Activated naive CD8-positive, alpha-beta T cell treated with anti-CD3 and anti-CD28 coated beads, Interleukin-2, amount 50 U/mL, for 24 hours (primary cell): ENCODE measurements at regions not wholly inside any gene's neighbourhood (a gene's known extent, or its start where the extent isn't known, plus 50 kb on each side); places are given as distances from the start of the nearest gene placed in this dataset.

Source experiments
- ATAC-seq: fragments of 150-1000 bp; cut with Tn5 transposase; one replicate; pipeline ENCODE4 v1.10.0; 2021
- DNase-seq: peaks from one replicate; pipeline ENCODE4 v3.0.0; 2021
- H3K27ac Mint-ChIP-seq: one replicate; pipeline ENCODE4 v1.8.0; 2021; ENCODE audit warnings: mild to moderate bottlenecking, mixed read lengths
- H3K27me3 Mint-ChIP-seq: one replicate; pipeline ENCODE4 v1.8.0; 2021; ENCODE audit warnings: mixed read lengths
- H3K36me3 Mint-ChIP-seq: one replicate; pipeline ENCODE4 v1.8.0; 2021; ENCODE audit warnings: low read depth, mixed read lengths
- H3K4me1 Mint-ChIP-seq: one replicate; pipeline ENCODE4 v1.8.0; 2021; ENCODE audit warnings: mixed read lengths
- H3K4me3 Mint-ChIP-seq: one replicate; pipeline ENCODE4 v1.8.0; 2021; ENCODE audit warnings: mild to moderate bottlenecking, moderate library complexity, mixed read lengths
- H3K9me3 Mint-ChIP-seq: one replicate; pipeline ENCODE4 v1.8.0; 2021; ENCODE audit warnings: mixed read lengths

DNA sequence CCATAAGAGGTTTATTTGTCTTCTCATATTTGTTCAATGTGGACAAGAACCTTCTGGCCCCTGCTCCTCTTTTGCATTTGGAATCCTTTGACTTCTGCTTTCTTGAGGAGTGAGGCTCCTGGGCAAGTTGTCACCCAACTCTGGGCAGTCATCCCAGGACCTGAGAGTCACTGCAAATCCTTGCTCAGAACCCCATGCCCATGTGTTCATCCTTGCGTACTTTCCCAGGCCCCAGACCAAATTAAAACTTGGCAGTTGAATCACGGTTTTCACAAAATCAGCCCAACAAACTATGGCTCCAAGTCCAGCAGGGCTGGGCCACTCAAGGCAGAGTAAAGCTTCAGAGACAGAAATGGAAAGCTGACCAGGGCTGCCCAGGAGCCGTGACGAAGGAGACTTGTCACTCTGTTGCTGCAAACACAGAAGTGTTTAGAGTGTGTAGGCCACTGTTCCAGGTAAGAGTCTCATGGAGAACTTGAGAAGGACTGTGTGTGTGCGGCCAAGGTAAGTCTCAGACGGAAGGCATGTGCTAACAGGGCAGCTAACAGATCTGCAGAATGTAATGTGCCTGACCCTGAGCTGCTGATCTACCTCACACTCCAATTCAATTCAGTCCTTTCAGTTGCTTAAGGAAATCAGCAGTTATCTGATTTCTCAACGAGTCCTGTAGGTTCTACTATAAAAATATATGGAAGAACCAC, 549.4 kb upstream of the HS6ST1 start:
- DNase-seq (no peak), ATAC-seq (no peak)
- Mint-ChIP-seq H3K27ac (no peak overlapping the region), H3K4me3 (no peak overlapping the region), H3K9me3 (no peaks in the 10 kb centered on the region), H3K27me3 (no peaks in the 10 kb centered on the region), H3K4me1 (no peaks in the 10 kb centered on the region), H3K36me3 (no peaks in the 10 kb centered on the region)

DNA sequence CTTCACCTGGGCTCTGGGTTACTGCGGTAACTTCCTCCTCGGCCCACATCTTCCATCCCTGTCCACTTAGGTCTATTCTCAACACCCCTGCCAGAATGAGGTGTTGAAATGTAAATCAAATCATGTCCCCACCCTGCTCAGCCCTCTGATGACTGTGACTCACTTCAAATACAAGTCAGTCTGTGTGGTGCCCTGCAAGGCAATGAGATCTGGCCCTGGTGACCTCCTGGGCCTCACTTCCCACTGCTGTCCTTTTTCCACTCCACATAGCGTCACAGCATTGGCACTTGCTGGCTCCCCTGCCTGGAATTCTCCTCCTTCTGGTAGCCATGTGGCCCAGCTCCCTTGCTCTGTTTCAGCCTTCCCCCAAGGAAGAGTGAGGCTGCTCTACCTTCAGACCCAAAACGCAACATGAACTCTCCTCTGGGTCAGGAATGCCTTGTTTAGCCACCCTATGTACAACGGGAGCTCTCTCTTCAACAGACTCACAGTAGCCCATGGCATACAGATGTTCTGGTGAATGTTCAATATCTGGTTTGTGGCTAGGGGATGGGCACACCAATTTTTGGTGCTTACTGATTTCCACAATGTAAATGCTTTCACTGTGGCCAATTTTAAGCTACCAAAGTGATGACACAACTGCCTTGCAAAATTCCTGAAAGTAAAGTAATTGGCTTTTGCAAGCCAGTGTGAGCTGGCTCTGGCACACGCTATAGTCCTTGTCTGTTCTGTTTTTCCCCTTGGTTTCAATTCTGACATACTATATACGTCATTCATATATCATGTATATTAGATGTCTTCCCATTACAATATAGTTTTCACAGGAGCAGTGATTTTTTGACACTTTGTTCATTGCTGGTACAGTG, 550.3 kb upstream of the HS6ST1 start:
- no peaks in the 10 kb centered on the region for H3K4me1 Mint-ChIP-seq
- DNase-seq (no peak), ATAC-seq (no peak)
- H3K9me3 Mint-ChIP-seq = no peaks in the 10 kb centered on the region
- no peaks in the 10 kb centered on the region for H3K27me3 Mint-ChIP-seq
- no peaks in the 10 kb centered on the region for H3K36me3 Mint-ChIP-seq
- no peak overlapping the region for H3K27ac Mint-ChIP-seq
- H3K4me3 Mint-ChIP-seq = no peak overlapping the region

DNA sequence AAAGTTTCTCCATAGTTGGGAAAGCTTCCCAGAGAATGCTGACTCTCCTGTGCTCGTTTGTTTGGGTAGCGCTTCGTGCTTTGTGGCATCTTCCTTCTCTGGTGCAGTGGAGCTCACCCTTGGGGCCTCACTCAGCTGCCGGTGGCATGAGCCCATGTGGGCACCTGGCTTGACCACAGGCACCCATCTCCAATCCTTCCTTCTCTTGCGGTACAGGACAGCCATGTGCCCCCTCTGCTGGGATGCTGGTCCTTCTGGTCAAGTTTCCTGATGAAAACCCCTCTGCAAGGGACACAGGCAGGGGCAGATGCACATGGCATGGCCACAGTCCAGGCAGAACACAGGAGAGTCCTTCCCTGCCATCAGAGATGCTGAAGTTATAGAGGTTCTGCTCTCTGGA, 555.9 kb upstream of the HS6ST1 start:
- Mint-ChIP-seq H3K9me3 (no peaks in the 10 kb centered on the region), H3K36me3 (no peaks in the 10 kb centered on the region), H3K27ac (no peak overlapping the region), H3K4me1 (no peaks in the 10 kb centered on the region), H3K27me3 (no peaks in the 10 kb centered on the region), H3K4me3 (no peak overlapping the region)
- no peak for ATAC-seq
- no peak for DNase-seq

DNA sequence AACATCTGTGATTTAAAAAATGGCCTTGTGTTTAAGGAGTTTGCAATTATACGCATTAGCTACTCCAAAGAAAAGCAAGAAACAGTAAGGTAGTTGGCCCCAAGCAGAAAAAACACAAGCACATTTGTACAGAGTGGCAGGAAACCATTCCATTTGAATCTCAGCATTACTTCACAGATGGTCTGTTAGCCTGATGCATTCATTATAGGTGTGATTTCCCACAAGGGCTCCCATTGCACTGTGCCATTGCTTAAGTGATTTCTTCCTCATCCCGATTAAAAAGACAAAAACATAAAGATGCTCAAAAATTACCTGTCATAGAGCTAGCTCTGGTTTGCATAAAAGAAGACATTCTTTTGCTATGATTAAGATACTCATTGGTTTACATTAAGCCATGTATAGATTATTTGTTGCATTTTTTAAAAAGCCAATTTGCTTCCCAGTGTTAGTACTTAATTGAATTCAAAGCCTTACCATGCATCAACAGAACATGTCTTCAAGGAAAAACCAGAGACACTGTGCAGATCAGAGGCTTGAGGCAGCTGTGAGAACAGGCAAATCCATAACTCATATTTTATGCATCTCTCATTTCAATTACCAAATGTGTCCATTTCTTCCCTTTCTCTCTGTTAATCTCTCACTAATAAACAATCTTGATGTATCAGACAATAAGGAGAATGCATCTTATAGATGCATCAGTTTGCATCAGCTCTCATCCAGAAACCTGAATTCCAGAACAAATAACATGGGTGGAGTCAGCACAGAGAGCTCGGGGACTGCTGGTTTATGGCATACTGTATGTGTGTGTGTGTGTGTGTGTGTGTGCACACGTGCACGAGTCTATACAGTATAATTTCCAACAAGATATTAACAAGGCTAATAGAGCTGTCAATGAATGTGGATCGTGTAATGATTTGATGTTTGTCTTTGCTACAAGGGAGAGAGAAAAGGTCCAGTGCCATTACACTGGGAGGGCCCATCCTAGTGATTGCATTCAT, 558.6 kb upstream of the HS6ST1 start:
- Mint-ChIP-seq H3K4me1 (no peaks in the 10 kb centered on the region), H3K4me3 (no peak overlapping the region), H3K27me3 (peaks cover 4% of the 10 kb centered on the region), H3K36me3 (no peaks in the 10 kb centered on the region), H3K9me3 (peaks cover 4% of the 10 kb centered on the region), H3K27ac (no peak overlapping the region)
- no peak for ATAC-seq
- DNase-seq = no peak

DNA sequence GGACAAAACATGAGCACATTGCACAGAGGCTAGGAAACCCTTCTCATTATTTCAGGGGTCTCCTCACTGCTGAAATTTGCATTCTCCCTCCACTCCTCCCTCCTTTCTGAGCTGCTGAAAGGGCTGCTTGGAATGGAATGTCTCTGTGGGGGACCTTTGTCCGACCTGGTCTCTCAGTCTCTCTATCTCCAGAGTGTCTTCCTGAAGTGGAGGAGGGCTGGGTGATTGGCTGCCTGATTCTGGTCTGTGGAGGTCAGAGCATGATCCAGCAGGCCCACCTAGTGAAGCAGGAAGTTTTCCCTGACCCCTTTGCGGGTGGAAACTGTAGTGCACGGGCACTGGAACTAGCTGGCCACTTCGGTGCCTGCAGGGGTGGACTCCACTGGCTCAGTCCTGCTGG, 560.5 kb upstream of the HS6ST1 start:
- Mint-ChIP-seq H3K4me3 (no peak overlapping the region), H3K27ac (no peak overlapping the region)
- no peak for ATAC-seq

DNA sequence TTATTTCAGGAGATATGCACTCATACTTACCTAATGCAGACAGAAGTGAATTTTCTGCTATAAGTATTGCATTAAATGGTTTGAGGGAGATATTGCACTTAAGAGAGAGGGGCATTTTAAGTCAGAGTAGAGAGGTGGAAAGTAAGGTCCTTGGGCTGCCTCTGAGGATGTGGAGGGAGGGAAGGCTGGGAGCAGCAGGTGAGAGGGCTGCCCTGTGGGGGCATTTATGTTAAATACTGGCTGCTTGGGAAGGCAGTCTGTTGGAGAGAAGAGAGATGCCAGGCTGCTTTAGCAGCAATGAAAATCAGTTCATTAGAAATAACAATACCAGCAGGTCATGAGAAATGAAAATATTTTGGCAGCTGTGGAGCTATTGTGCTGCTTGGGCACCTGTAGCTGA, 576.2 kb upstream of the HS6ST1 start:
- ATAC-seq (no peak), DNase-seq (no peak)
- no peaks in the 10 kb centered on the region for H3K27me3 Mint-ChIP-seq
- H3K4me3 Mint-ChIP-seq = no peak overlapping the region
- H3K9me3 Mint-ChIP-seq = no peaks in the 10 kb centered on the region
- no peak overlapping the region for H3K27ac Mint-ChIP-seq
- H3K36me3 Mint-ChIP-seq = no peaks in the 10 kb centered on the region
- H3K4me1 Mint-ChIP-seq = no peaks in the 10 kb centered on the region

More for the DNA sequence above, 560.5 kb upstream of the HS6ST1 start:
- Mint-ChIP-seq H3K27me3 (peaks cover 4% of the 10 kb centered on the region), H3K4me1 (no peaks in the 10 kb centered on the region), H3K9me3 (peaks cover 4% of the 10 kb centered on the region), H3K36me3 (no peaks in the 10 kb centered on the region)
- DNase-seq = no peak

DNA sequence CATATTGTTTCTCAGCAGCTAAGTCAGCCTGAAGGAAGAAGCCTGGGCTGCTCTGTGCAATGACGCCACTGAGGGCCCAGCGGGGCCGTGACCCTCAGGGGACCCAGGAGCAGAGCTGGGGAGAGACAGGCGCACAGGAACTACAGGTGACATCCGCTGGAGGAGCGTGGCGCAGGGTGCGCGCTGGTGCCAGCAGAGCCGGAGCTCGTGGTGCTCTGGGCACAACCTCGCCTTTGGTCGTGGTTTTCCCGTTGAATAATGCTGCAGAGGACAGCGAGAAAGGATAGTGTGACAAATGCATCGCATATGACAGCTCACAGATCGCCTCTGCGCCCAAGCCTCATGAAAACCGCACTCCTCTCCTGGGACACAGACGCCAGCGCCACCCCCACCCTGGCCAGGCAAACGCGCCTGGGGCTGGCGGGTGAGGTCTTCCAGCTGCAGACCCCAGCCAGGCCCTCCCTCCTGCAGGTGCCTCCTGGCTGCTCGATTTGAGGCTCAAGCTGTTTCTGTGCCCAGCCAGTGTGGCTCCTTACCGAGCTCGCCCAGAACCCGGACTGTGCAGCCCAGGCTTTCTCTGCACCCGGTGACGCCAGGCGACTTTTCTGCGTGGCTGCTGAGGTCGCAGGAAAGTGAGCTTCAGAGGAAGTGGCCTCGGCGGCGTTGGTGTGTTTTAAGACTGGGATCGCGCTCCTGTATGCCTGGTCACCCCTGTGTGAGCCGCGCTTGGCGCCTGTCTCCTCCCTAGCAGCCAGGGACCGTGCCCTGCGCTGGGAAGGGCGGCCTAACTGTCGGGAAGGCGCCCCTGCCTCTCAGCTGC, 583.1 kb upstream of the HS6ST1 start:
- no peak for DNase-seq
- H3K36me3 Mint-ChIP-seq = no peaks in the 10 kb centered on the region
- H3K4me1 Mint-ChIP-seq = no peaks in the 10 kb centered on the region
- H3K27ac Mint-ChIP-seq = no peak overlapping the region
- no peaks in the 10 kb centered on the region for H3K9me3 Mint-ChIP-seq
- H3K27me3 Mint-ChIP-seq = peaks cover 3% of the 10 kb centered on the region
- H3K4me3 Mint-ChIP-seq = no peak overlapping the region
- ATAC-seq = no peak

DNA sequence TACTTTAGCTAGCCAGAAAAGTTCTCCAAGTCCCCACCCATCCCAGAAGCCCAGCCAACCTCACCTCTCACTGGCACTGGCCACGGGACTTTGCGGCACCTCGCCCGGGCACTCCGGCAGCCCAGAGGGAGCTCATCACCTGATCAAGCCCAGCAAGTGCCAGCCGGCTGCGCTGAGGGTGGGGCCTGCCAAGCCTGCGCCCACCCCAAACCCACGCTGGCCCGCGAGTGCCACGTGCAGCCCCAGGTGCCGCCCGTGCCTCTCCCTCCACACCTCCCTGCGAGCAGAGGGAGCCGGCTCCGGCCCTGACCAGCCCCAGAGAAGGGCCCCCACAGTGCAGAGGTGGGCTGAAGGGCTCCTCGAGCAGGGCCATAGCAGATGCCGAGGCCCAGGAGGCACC, 585.0 kb upstream of the HS6ST1 start:
- no peak for DNase-seq
- no peaks in the 10 kb centered on the region for H3K9me3 Mint-ChIP-seq
- no peaks in the 10 kb centered on the region for H3K36me3 Mint-ChIP-seq

DNA sequence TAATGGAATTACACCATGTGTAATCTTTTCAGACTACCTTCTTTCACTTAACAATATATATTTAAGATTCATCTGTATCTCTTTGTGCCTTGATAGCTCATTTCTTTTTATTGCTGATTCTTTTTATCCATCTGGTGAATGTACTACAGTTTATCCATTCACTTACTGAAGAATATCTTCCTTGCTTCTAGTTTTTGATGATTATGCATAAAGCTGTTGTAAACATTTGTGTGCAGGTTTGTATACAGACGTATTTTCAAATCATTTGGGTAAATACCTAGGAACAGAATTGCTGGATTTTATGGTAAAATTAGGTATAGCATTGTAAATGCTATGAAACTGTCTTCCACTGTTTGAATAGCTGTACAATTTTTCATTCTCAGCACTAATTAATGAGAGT, 592.6 kb upstream of the HS6ST1 start:
- H3K4me3 Mint-ChIP-seq = no peak overlapping the region
- no peaks in the 10 kb centered on the region for H3K4me1 Mint-ChIP-seq
- H3K9me3 Mint-ChIP-seq = peaks cover 3% of the 10 kb centered on the region
- ATAC-seq (no peak), DNase-seq (no peak)
- H3K27me3 Mint-ChIP-seq = no peaks in the 10 kb centered on the region
- no peaks in the 10 kb centered on the region for H3K36me3 Mint-ChIP-seq
- no peak overlapping the region for H3K27ac Mint-ChIP-seq

More for the DNA sequence above, 585.0 kb upstream of the HS6ST1 start:
- no peak overlapping the region for H3K27ac Mint-ChIP-seq
- no peak overlapping the region for H3K4me3 Mint-ChIP-seq
- no peak for ATAC-seq
- H3K27me3 Mint-ChIP-seq = peaks cover 3% of the 10 kb centered on the region
- H3K4me1 Mint-ChIP-seq = no peaks in the 10 kb centered on the region

DNA sequence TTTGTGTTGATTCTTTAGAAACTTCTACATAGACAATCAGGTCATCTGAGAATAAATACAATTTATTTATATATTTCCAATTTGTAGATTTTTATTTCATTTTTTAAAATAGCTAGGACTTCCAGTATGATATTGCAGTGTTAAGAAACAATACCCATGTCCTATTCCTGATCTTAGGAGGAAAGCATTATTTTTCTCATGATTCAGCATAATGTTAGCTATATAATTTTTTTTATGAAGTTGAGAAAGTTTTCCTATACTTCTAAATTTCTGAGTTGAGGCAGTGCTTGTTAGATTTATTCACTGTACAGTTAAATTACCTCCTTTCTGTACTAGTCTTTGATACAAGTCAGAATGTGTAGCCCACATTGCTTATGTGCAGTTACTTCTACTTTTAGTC, 595.7 kb upstream of the HS6ST1 start:
- no peaks in the 10 kb centered on the region for H3K4me1 Mint-ChIP-seq
- H3K4me3 Mint-ChIP-seq = no peak overlapping the region
- no peak overlapping the region for H3K27ac Mint-ChIP-seq
- H3K27me3 Mint-ChIP-seq = no peaks in the 10 kb centered on the region
- H3K9me3 Mint-ChIP-seq = peaks cover 11% of the 10 kb centered on the region
- DNase-seq (no peak), ATAC-seq (no peak)
- H3K36me3 Mint-ChIP-seq = no peaks in the 10 kb centered on the region

DNA sequence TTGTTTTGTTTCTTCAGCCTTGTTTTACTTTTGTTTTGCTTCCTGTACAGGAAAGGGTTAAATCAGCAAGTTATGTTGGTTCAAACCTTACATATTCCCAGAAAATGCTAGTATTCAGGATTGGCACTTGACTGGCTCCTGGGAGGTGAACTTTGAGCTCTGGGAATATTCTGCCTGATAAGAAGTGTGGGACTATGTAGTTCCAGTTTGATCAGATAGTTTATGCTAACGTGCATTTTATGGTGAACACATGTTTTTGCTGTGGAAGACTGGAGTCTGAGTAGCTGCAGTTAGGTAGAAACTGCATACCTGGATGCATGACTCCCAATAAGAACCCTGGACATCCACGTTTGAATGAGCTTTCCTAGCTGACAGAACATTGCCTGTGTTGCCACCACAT, 603.1 kb upstream of the HS6ST1 start:
- peaks cover 13% of the 10 kb centered on the region for H3K9me3 Mint-ChIP-seq
- peaks cover 5% of the 10 kb centered on the region for H3K27me3 Mint-ChIP-seq
- no peaks in the 10 kb centered on the region for H3K36me3 Mint-ChIP-seq
- H3K4me1 Mint-ChIP-seq = no peaks in the 10 kb centered on the region
- ATAC-seq (no peak), DNase-seq (no peak)
- no peak overlapping the region for H3K27ac Mint-ChIP-seq
- H3K4me3 Mint-ChIP-seq = no peak overlapping the region

DNA sequence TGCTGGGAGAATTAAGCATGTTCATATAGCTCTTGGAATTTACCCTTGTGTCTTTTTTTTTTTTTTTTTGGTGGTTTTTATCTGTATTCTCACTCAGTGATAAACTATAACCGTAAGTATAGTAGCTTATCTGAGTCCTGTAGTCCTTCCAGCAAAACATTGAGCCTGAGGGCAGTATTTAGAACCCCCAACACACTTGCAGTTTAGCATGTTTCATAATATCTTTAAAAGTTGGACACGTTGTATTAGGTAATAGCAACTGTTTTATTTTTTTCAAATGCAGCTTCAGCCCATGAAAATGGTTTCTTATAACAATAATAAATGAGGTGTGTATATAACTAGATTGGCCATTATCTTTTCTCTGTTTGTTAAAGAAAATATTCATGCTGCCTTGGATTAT, 603.5 kb upstream of the HS6ST1 start:
- H3K4me1 Mint-ChIP-seq = no peaks in the 10 kb centered on the region
- DNase-seq (no peak), ATAC-seq (no peak)
- H3K27me3 Mint-ChIP-seq = peaks cover 5% of the 10 kb centered on the region
- no peak overlapping the region for H3K4me3 Mint-ChIP-seq
- H3K36me3 Mint-ChIP-seq = no peaks in the 10 kb centered on the region
- no peak overlapping the region for H3K27ac Mint-ChIP-seq
- peaks cover 13% of the 10 kb centered on the region for H3K9me3 Mint-ChIP-seq

DNA sequence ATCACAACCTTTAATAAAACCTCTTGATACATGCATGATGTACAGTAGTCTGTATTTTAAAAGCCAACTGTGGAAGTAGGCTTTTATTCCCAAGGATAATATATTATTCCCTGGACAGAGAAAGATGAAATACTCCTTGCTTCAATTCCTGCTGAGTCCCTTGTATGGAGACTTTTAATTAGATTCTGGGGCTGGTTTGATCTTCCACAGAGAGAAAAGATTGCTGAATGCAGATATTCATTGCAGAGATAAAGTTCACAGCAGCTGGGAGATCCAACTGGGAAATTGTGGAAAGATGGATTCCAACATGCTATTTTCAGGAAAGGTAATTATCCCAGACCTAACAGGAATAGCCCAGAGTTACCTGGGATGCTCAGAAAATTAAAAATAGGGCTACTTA, 607.0 kb upstream of the HS6ST1 start:
- H3K36me3 Mint-ChIP-seq = no peaks in the 10 kb centered on the region
- ATAC-seq = no peak
- H3K27ac Mint-ChIP-seq = no peak overlapping the region
- H3K27me3 Mint-ChIP-seq = peaks cover 5% of the 10 kb centered on the region
- H3K4me3 Mint-ChIP-seq = no peak overlapping the region
- no peak for DNase-seq
- H3K4me1 Mint-ChIP-seq = no peaks in the 10 kb centered on the region
- H3K9me3 Mint-ChIP-seq = peaks cover 6% of the 10 kb centered on the region

DNA sequence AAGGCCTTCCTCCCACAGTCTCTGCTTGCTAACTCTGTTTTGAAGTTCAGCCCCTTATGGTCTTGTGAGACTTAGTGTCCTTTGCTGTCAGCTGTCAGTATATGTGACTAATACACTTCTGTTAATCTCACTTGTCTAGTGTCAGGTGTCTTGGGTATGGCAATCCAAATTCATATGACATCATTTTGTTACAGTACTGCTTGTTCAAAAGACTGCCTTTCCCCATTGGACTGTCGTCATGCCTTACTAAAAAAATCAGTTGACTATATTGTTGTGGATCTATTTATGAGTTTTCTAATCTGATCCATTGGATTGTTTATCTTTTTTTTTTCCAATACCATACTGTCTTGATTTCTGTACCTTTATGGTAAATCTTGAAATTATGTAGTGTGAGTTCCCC, 611.4 kb upstream of the HS6ST1 start:
- Mint-ChIP-seq H3K4me3 (no peak overlapping the region), H3K36me3 (no peaks in the 10 kb centered on the region), H3K27me3 (peaks cover 3% of the 10 kb centered on the region), H3K27ac (no peak overlapping the region), H3K4me1 (no peaks in the 10 kb centered on the region), H3K9me3 (no peaks in the 10 kb centered on the region)
- ATAC-seq (no peak), DNase-seq (no peak)
